DMS53 treated with DMSO at 0.1 percent for 48 hours (cell line): ENCODE measurements at regions not wholly inside any gene's neighbourhood (a gene's known extent, or its start where the extent isn't known, plus 50 kb on each side); places are given as distances from the start of the nearest gene placed in this dataset.
"Not testable (repeated sequence)": the region's sequence is repeated elsewhere in the genome, so short reads cannot be mapped to it uniquely, and the experiment has no call there.

Source experiments
- DNase-seq: peaks from one replicate; lab custom pipeline; 2025; ENCODE audit not compliant: unreplicated experiment; lab: John Stamatoyannopoulos, UW

DNA sequence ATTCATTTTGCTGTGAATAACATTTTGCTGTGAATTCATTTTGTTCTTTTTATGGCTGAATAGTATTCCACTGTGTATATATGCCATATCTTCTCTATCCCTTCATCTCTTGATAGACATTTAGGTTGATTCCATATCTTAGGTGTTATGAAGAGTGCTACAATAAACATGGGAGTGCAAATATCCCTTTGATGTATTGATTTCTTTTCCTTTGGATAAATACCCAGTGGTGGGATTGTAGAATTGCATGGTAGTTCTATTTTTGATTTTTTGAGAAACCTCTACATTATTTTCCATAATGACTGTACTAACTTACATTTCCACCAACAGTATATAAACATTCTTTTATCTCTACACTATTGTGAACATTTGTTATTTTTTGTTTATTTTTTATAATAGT, 555.9 kb downstream of the PDHA2 start:
- DNase-seq, result no peak

DNA sequence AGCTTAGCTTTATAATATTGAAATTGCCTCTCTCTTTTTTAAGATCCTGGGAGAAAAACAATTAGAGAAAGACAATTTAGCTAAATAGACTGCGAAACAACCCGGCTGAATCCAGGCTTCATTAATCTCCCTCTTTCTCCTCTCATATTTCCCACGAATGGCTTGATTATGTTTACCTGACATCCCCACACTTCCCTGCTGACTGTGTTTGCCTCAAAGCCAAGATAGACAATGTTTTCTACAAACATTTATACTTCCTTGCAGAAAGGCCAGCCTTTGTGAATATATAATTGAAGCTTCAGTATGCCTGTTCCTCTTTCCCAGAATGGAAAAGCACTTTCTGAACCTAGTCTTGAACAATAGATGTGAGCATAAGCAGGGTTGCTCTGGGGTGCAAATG, 566.8 kb downstream of the PDHA2 start:
- peak; percentile 5 for DNase-seq

DNA sequence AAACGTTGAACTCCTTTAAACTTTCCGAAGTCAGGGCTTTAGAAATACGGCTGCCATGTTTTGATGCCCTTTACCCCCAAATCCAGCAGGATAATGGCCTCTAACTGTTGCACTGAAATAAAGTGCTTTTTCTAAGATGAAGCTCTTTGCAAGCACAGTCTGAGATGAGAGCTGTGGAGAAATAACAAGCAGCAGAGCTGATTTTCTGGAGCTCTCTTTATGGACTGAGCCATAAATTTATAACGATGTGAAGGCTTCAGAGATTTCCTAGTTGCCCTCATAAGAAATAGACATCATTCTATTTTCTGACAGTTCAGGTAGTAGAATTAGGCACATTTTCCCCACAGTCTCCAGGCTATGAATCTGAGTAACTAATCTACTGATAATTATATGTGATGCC, 567.3 kb downstream of the PDHA2 start:
- DNase-seq, result no peak

DNA sequence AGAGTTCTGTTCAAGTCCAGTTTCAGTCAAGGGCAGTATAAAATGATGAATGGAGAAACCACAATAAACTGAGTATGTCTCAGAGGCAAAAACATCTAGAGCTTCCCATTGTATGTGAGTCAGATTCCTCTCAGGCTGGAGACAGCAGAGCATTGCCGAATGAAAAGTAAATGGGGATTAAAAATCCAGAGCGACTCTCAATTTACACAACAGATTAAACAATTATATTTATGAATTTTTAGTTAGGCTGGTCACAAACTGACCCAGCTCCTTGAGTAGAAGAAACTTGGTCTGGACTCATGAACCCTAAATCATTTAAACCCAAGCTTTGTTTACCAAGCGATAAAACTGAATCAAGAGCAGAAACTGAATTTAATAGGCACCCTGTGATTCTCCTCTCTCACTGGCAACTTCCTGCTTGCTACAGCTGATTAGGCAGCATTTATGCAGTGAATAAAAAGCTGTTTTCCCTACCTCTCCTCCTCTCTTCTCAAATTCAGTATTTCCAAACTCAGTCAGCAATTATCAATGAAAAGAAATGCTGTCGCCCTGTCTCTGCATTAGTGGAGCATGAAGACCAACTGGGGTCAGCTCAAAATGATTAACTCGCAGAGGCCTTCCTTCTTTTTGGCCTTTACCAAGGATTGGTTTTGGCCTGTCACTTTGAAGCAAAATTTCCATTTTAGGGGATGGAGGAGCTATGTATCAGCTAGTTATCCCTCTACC, 568.0 kb downstream of the PDHA2 start:
- no peak for DNase-seq

DNA sequence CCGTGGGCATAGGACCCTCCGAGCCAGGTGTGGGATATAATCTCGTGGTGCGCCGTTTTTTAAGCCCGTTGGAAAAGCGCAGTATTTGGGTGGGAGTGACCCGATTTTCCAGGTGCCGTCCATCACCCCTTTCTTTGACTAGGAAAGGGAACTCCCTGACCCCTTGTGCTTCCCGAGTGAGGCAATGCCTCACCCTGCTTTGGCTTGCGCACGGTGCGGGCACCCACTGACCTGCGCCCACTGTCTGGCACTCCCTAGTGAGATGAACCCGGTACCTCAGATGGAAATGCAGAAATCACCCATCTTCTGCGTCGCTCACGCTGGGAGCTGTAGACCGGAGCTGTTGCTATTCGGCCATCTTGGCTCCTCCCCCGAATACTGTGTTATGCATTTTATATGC, 575.0 kb downstream of the PDHA2 start:
- DNase-seq, result not testable (repeated sequence)

DNA sequence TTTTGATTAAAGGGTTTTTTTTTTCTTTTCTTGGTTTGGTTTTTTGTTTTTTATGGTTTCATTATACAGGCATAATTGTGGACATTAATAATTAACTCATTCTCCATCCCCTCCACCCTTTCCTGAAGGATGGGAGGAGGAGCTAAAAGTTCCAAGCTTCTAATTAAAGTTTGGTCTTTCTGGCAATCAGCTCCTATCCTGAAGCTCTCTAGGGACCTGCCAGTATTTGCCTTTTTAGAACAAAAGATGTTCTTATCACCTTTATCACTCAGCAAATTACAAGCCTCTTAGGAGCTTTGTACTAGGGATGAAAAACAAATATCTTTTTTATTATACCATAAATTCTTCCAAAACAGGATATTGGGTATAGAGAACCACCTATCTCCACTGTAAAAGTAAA, 589.8 kb downstream of the PDHA2 start:
- DNase-seq, result no peak

DNA sequence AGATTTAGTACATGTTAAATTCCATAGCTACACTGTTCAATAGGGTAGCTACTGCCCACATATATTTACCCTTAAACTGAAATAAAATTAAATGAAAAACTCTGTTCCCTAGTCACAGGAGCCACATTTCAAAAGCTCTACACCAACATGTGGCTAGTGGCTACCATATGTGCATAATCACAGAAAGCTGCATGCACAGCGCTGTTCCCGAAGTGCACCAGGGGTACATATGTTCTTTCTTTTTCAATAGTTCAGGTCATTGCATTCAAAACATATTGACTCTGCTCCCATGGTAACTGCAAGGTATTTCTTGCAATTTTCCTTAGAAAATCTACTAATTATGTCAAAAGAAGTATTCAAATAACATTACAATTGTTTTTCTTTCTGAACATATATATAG, 591.2 kb downstream of the PDHA2 start:
- no peak for DNase-seq

DNA sequence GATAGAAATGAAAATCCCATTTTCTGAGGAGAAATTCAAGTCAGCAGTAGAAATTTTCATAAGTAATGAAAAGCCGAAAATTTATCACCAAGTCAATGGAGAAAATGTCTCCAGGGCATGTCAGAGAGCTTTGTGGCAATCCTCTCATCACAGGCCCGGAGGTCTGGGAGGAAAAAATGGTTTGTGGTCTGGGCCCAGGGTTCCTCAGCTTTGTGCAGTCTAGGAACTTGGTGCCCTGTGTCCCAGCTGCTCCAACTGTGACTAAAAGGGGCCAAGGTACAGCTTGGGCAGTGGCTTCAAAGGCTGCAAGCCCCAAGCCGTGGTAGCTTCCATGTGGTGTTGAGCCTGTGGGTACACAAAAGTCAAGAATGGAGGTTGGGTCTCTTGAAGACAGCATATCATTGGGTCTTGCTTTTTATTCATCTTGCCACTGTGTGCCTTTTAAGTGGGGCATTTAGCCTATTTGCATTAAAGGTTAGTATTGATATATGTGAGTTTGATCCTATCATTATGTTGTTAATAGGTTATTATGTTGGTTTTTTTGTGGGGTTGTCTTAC, 608.5 kb downstream of the PDHA2 start:
- DNase-seq, result no peak

DNA sequence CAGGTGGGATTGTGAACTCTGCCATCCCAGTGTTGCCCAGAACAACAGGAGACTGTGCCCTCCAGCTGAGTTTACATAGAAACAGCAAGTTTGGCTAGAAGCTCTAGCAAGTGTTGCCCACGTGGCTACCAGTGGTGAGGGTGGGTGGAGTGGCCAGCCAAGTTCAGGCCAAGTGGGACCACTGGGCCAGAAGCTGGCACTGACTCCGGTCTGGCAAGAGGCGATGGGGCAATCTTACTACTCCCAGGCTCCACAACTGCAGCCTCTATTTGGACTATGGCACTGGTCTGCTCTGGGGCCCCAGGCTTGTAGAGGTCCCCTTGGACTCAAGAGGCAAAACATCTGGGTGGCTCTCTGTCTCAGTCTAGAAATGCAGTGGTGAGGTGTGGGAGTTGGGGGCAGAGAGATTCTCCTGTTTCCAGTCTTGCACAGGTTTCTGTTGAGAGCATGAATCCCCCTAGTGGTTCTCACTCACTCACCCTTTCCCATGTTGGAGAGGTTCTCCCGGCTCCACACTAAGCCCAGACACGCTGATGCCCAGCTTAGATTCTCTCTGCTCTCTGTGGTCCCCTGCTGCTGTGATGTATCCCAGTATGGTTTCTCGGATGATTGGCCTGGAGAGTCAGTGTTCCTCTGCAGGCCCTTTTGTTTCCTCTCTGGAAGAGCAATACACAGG, 615.3 kb downstream of the PDHA2 start:
- DNase-seq, result no peak

DNA sequence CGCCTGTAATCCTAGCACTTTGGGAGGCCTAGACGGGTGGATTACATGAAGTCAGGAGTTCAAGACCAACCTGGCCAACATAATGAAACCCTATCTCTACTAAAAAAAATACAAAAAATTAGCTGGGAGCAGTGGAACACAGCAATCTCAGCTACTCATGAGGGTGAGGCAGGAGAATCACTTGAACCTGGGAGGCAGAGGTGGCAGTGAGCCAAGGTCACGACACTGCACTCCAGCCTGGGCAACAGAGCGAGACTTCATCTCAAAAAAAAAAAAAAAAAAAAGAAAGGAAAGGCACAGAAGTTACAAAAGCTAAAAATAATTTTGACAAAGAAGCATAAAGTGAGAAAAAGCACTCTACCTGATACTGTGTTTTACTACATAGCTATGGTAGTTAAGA, 618.1 kb downstream of the PDHA2 start:
- DNase-seq, result not testable (repeated sequence)

DNA sequence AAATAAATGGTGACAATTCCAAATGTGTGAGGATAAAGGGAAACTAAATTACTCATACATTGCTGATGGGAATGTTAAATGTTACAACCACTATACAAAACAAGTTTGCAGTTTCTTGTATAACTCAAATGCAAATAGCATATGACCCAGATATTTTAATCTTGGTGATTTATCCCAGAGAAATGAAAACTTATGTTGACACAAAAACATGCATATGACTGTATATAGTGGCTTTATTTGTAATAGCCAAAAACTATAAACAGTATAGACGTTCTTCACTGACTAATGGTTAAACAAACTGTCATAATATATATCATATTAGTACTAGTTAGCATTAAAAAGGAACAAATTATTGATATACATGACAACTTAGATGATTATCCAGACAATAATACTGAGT, 619.2 kb downstream of the PDHA2 start:
- DNase-seq, result no peak

DNA sequence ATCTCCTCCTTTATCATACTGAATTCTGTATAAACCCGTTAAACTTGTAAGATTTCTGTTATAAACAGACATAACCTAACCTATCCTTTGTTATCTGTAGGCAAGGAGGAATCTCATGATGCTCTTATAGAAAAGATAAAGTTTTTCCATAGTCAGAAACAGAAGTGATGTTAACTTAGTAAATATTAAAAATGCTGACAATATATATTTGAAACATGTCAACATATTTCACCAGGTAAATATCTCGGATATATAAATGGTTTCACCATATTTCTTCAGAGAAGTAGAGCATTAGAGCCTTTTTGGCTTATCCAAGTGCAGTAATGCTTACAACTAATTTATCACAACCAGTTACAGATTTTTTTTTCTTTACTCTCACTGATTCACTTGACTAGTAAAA, 625.9 kb downstream of the PDHA2 start:
- DNase-seq, result no peak

DNA sequence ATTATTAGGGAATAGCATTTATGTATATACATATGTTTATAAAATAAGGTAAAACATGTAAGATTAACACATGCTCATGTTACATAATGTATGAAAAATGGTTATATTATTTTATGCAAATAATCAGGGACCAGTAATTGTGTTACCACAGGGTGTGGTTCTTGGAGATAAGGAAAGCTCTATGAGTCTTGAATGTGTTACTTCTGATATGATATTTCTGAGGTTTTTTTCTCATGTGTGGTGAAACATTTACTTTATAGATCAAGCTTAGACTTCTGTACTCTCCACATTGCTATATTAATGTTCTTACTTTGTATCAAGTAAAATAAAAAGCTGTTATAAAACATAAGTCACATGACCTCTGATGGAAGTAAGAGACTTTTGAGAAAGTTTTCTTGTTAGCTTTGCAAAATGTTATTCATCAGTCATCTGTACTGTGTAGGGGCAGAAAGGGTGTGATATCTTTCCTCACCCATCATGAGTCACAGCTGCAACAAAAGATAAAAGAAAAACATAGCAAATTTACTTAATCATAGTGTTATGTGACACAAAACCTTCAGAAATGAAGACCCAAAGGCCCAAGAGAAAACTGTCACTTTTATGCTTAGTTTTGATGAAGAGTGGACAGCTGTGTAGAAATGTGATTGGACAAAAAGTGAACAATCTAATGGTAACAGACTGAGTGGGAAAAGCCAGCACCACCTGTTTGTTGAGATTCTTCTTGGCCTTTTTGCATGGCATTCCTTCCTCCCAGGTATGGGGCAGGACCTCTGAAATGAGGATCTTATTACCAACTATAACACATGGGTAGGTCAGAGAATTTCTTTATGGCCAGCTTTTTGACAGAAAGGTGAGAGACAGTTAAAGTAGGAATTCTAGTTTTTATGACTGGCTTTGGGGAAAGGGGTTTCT, 632.3 kb downstream of the PDHA2 start:
- no peak for DNase-seq

DNA sequence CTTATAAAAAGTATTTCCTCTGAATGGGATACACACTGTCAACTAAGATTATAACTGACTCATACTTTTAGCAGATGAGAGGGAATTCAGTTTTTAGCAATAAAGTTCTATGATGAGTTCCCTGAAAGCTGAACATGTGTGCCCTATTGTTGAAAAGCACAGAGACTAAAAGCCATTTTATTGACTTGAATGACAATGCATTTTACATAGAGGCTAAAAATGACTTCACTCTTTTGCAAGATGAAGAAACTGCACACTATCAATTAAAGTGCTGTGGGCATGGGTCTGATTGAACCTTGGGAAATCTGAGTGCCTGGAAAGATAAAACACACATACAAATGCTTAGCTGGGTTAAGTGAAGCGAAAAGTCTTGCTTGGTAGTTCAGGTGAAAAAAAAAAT, 633.4 kb downstream of the PDHA2 start:
- DNase-seq, result no peak

DNA sequence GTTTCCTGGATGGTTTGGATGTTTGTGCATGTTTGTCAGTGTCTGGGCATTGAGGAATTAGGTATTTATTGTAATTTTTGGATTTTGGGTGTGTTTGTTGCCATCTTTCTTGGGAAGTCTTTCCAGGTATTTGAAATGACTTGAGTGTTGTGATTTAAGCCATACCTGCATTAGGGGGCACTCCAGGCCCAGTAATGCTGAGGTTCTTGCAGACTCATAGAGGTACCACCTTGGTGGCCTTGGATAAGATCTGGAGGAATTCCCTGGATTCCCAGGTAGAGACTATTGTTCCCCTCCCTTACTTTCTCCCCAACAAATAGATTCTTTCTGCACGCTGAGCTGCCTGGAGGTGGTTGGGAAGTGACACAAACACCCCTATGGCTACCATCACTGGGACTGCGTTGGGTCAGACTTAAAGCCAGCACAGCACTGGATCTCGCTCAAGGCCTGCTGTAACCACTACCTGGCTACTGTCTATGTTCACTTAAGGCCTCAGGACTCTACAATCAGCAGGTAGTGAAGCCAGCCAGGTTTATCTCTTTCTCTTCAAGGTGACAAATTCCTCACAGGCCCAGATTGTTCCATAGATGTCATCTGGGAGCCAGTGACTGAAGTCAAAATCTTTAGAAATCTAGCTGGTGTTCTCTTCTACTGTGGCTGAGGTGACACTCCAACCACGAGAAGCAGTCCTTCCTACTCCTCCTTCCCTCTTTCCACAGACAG, 643.6 kb downstream of the PDHA2 start:
- no peak for DNase-seq

DNA sequence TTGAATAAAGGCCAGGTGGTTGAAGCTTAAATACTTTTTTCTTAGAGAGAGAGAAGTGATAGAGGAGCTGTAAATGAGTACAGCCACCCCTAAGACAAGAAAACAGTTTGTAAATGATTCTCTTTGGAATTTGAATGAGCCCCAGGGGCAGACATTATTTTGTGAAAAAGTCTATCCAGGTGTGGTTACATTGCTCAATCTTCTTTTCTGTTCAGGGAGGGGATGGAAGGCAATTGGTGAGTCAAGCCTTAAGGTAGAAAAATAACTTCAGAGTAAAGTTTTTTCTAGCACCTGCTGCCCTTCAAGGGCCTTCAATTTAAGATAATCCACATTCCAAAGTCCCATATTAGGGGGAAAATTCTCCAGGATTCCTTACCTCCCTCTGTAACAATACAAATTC, 646.7 kb downstream of the PDHA2 start:
- no peak for DNase-seq

DNA sequence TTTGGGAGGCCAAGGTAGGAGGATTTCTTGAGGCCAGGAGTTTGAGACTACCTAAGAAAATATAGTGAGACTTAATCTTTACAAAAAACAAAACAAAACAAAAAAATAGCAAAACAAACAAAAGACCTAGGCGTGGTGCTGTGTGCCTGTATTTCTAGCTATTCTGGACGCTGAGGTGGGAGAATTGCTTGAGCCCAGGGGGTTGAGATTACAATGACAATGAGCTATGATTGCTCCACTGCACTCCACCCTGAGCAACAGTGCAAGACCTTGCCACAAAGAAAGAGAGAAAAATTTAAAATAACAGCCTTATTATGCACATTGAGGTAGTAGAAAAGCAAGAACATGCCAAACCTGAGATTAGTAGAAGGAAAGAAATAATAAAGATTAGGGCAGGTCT, 657.7 kb downstream of the PDHA2 start:
- no peak for DNase-seq

DNA sequence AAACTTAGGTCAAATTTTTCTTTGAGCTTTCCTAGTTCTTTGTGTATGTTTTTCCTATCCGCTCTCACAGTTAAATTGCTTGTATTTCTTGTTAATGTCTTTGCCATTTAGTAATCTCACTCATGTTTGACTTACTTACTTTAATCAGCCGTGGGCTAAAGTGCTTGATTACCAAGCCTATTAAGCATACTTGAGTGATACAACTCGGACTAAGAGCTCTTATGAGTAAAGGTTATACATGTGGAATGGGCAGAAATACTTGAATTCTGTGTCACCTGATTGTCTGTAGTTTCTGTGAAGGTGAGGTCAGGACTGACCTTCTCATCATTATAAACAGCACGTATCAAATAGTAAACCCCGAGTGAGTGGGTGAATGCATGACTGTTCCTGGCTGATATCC, 664.5 kb downstream of the PDHA2 start:
- peak; percentile 61 for DNase-seq

DNA sequence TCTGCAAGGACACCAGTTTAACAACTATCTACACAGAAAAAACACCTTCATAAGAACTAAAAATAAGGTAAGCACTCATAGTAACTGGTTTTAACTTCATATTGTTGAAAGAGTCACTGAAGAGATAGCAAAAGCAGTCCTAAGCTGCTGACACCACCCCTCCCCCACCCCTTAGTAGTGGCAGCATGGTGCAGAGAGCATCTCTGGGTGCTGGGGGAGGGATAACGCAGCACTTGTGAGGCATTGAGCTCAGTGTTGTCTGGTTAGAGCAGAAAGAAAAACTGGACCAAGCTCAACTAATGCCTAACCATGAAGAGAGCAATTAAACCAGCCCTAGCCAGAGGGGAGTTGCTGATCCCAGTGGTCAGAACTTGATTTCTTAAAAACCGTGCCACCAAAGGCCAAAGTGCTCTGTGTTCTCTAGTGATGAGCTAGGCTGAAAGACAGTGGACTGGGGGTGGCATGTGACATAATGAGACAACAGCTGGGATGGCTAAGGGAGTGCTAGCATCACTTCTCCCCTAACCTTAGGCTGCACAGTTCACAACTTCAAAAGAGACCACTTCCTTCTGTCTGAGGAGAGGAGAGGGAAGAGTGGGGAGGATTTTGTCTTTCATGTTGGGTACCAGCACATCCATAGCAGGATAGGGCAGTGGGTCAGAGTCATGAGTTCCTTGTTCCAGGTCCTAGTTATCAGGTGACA, 669.3 kb downstream of the PDHA2 start:
- DNase-seq, result no peak

DNA sequence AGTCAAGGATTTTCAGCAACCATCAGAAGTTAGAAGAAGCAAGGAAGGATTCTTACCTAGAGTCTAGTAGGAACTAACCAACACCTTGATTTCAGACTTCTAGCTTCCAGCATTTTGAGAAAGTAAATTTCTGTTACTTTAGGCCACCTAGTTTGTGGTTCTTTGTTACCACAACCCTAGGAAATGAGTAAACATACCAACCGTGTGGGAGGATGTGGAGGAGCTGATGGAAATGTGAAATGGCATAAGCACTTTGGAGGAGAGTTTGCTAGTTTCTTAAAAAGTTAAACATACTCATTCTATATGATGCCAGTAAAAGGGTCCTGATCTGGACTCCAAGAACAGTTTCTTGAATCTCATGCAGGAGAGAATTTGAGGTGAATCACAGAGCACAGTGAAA, 679.4 kb downstream of the PDHA2 start:
- no peak for DNase-seq
